GM12878 (cell line): ENCODE measurements at regions not wholly inside any gene's neighbourhood (a gene's known extent, or its start where the extent isn't known, plus 50 kb on each side); places are given as distances from the start of the nearest gene placed in this dataset.

Experiments used
- CREB1 ChIP-seq: IDR thresholded peaks from 2 replicates; pipeline ENCODE4 v1.6.1; 2012; ENCODE audit warnings: low read depth, mild to moderate bottlenecking, inconsistent platforms
- E2F8 ChIP-seq: fragments of 450-650 bp; IDR thresholded peaks from 2 replicates; pipeline ENCODE4 v1.6.1; 2018; ENCODE audit warnings: mild to moderate bottlenecking, low read depth, moderate library complexity; ENCODE audit not compliant: partially characterized antibody
- SKIL ChIP-seq: fragments of 450-650 bp; IDR thresholded peaks from 2 replicates; pipeline ENCODE4 v1.6.1; 2017; ENCODE audit warnings: mild to moderate bottlenecking, low read depth, inconsistent platforms; ENCODE audit not compliant: poor library complexity, severe bottlenecking
- TF ChIP-seq, protein P1 (sequence below): fragments of 450-650 bp; IDR thresholded peaks from 2 replicates; pipeline ENCODE4 v1.6.1; 2016; ENCODE audit warnings: mild to moderate bottlenecking, moderate library complexity, borderline replicate concordance

DNA sequence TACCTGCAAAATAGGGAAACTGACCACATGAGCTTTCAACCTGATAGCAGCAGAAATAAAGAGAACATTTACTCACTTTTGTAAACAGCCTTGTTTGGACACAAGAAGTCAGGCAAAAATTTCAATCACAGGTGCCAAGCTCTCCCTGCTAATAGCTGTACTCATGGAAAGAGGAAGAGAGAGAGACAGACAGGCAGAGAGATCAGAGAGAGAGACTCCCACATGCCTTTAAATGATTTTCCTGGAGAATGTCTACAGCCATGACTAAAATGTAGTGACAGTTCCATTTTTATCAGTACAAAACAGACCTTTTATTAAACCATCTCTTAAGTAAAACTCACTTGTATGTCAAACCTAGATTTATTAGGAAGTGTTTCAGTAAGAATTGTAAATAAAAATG lies 752.9 kb downstream of the TRAM1L1 start (continued):
- TF ChIP-seq SKIL = no peak
- TF ChIP-seq, protein P1, sequence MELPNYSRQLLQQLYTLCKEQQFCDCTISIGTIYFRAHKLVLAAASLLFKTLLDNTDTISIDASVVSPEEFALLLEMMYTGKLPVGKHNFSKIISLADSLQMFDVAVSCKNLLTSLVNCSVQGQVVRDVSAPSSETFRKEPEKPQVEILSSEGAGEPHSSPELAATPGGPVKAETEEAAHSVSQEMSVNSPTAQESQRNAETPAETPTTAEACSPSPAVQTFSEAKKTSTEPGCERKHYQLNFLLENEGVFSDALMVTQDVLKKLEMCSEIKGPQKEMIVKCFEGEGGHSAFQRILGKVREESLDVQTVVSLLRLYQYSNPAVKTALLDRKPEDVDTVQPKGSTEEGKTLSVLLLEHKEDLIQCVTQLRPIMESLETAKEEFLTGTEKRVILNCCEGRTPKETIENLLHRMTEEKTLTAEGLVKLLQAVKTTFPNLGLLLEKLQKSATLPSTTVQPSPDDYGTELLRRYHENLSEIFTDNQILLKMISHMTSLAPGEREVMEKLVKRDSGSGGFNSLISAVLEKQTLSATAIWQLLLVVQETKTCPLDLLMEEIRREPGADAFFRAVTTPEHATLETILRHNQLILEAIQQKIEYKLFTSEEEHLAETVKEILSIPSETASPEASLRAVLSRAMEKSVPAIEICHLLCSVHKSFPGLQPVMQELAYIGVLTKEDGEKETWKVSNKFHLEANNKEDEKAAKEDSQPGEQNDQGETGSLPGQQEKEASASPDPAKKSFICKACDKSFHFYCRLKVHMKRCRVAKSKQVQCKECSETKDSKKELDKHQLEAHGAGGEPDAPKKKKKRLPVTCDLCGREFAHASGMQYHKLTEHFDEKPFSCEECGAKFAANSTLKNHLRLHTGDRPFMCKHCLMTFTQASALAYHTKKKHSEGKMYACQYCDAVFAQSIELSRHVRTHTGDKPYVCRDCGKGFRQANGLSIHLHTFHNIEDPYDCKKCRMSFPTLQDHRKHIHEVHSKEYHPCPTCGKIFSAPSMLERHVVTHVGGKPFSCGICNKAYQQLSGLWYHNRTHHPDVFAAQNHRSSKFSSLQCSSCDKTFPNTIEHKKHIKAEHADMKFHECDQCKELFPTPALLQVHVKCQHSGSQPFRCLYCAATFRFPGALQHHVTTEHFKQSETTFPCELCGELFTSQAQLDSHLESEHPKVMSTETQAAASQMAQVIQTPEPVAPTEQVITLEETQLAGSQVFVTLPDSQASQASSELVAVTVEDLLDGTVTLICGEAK = no peak
- no peak for TF ChIP-seq CREB1
- TF ChIP-seq E2F8 = no peak
